Endodermal cell (in vitro differentiated cells): ENCODE measurements at regions not wholly inside any gene's neighbourhood (a gene's known extent, or its start where the extent isn't known, plus 50 kb on each side); places are given as distances from the start of the nearest gene placed in this dataset.

ENCODE experiments used
- DNase-seq: peaks from one replicate; pipeline ENCODE4 v3.0.0-alpha.2; 2017
- H3K27ac ChIP-seq: 2 replicates; pipeline ENCODE4 v1.5.1; 2013; ENCODE audit warnings: mild to moderate bottlenecking, low read depth, low read length, moderate library complexity
- H3K27me3 ChIP-seq: 2 replicates; pipeline ENCODE4 v1.6.1; 2013; ENCODE audit warnings: mild to moderate bottlenecking, low read length, moderate library complexity; ENCODE audit not compliant: insufficient read depth, control insufficient read depth, poor library complexity, severe bottlenecking
- H3K36me3 ChIP-seq: 2 replicates; pipeline ENCODE4 v1.7.0; 2013; ENCODE audit warnings: mild to moderate bottlenecking, low read length, moderate library complexity; ENCODE audit not compliant: control insufficient read depth, insufficient read depth
- H3K4me1 ChIP-seq: one replicate; pipeline ENCODE4 v1.7.0; 2013; ENCODE audit warnings: low read length; ENCODE audit not compliant: control insufficient read depth, insufficient read depth
- H3K4me3 ChIP-seq: 2 replicates; pipeline ENCODE4 v1.5.1; 2013; ENCODE audit warnings: mild to moderate bottlenecking, low read length, moderate library complexity
- H3K9ac ChIP-seq: 2 replicates; pipeline ENCODE4 v1.6.1; 2013; ENCODE audit warnings: mild to moderate bottlenecking, low read length, moderate library complexity; ENCODE audit not compliant: poor library complexity, severe bottlenecking; ENCODE audit errors: extremely low read depth
- H3K9me3 ChIP-seq: 2 replicates; pipeline ENCODE4 v1.6.1; 2013; ENCODE audit warnings: mild to moderate bottlenecking, low read length, moderate library complexity; ENCODE audit not compliant: control insufficient read depth
- H3K27ac Mint-ChIP-seq: 2 replicates; pipeline ENCODE4 v1.8.0; 2020; ENCODE audit warnings: mixed read lengths
- H3K27me3 Mint-ChIP-seq: 2 replicates; pipeline ENCODE4 v1.8.0; 2021; ENCODE audit warnings: mild to moderate bottlenecking, mixed read lengths; ENCODE audit not compliant: insufficient read depth
- H3K36me3 Mint-ChIP-seq: 2 replicates; pipeline ENCODE4 v1.8.0; 2020; ENCODE audit warnings: low read depth, mixed read lengths
- H3K4me1 Mint-ChIP-seq: 2 replicates; pipeline ENCODE4 v1.8.0; 2020; ENCODE audit warnings: mixed read lengths
- H3K4me3 Mint-ChIP-seq: 2 replicates; pipeline ENCODE4 v1.8.0; 2020; ENCODE audit warnings: mild to moderate bottlenecking, moderate library complexity, mixed read lengths
- H3K9me3 Mint-ChIP-seq: 2 replicates; pipeline ENCODE4 v1.8.0; 2020; ENCODE audit warnings: mild to moderate bottlenecking, mixed read lengths
- WGBS, 2 experiments: methylation state at CpG; one replicate each; pipeline versions ENCODE4 v1.1.5 to v1.1.7; 2013; ENCODE audit warnings: missing lambda C conversion rate in 2 of 2, mixed read lengths in 1 of 2; ENCODE audit not compliant: insufficient coverage in 1 of 2, insufficient read length in 1 of 2; 5-methylcytosine and 5-hydroxymethylcytosine counted together
- TF ChIP-seq, protein P1 (sequence below): fragments of 200-600 bp; sonication (generic); conservative IDR thresholded peaks from 2 replicates; pipeline ENCODE4 v1.5.0; 2021; ENCODE audit warnings: antibody characterized with exemption, mild to moderate bottlenecking

DNA sequence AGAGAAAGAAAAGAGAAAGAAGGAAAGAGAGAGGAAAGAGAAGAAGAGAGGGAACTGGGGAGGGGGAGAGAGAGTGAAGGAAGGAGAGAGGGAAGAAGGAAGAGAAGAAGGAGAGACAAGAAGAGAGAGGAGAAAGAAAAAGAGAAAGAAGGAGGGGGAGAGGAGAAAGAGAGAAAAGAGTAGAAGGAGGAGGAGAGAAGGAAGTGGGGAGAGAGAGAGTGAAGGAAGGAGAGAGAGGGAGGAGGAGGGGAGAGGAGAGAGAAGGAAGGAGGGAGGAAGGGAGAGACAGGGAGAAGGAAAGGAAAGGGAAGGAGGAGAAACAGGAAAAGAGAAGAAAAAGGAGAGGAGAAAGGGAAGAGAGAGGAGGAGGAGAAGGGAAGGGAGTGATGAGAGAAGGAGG is 208.5 kb downstream of the MAF start:
- no peaks in the 10 kb centered on the region for H3K27me3 ChIP-seq
- no peak overlapping the region for H3K4me3 ChIP-seq
- peaks cover 27% of the 10 kb centered on the region for H3K4me1 Mint-ChIP-seq
- no peaks in the 10 kb centered on the region for H3K27me3 Mint-ChIP-seq
- H3K9ac ChIP-seq: no peak overlapping the region
- no peak for DNase-seq
- no peaks in the 10 kb centered on the region for H3K9me3 ChIP-seq
- no peak overlapping the region for H3K27ac ChIP-seq
- H3K36me3 Mint-ChIP-seq: no peaks in the 10 kb centered on the region
- TF ChIP-seq, protein P1, sequence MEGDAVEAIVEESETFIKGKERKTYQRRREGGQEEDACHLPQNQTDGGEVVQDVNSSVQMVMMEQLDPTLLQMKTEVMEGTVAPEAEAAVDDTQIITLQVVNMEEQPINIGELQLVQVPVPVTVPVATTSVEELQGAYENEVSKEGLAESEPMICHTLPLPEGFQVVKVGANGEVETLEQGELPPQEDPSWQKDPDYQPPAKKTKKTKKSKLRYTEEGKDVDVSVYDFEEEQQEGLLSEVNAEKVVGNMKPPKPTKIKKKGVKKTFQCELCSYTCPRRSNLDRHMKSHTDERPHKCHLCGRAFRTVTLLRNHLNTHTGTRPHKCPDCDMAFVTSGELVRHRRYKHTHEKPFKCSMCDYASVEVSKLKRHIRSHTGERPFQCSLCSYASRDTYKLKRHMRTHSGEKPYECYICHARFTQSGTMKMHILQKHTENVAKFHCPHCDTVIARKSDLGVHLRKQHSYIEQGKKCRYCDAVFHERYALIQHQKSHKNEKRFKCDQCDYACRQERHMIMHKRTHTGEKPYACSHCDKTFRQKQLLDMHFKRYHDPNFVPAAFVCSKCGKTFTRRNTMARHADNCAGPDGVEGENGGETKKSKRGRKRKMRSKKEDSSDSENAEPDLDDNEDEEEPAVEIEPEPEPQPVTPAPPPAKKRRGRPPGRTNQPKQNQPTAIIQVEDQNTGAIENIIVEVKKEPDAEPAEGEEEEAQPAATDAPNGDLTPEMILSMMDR: no peak
- no peak overlapping the region for H3K27ac Mint-ChIP-seq
- no peak overlapping the region for H3K4me3 Mint-ChIP-seq
- H3K4me1 ChIP-seq: peaks cover 3% of the 10 kb centered on the region
- no peaks in the 10 kb centered on the region for H3K9me3 Mint-ChIP-seq
- H3K36me3 ChIP-seq: no peaks in the 10 kb centered on the region

DNA sequence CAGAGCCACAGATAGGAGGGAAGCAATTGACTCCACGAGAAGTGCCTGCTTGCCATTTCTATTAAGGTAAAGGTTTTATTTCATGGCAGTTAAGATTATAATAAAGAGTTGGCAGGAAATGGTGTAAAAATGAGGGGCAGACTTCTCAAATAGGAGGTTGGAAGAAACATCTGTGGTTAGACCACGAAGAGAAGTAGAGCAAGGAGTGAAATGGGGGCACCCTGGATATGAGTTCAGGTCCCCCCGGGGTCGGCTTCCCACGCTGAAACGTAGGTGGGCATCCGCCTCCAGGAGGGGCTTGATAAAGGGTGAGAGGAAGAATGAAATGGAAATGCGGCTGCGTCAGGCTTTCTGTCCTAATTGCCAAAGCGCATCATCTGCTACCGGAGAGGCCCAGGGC is 209.1 kb downstream of the MAF start:
- Mint-ChIP-seq H3K4me1 (peaks cover 27% of the 10 kb centered on the region), H3K27me3 (no peaks in the 10 kb centered on the region), H3K36me3 (no peaks in the 10 kb centered on the region), H3K9me3 (peaks cover under 1% of the 10 kb centered on the region), H3K27ac (no peak overlapping the region), H3K4me3 (no peak overlapping the region)
- H3K27me3 ChIP-seq: no peaks in the 10 kb centered on the region
- TF ChIP-seq, protein P1: no peak
- H3K4me3 ChIP-seq: no peak overlapping the region
- DNase-seq: no peak
- H3K4me1 ChIP-seq: peaks cover 3% of the 10 kb centered on the region
- no peaks in the 10 kb centered on the region for H3K9me3 ChIP-seq
- 89 to 100% methylated on average over 1 to 11 of the region's 11 CpGs for WGBS, 2 experiments
- no peak overlapping the region for H3K27ac ChIP-seq
- no peaks in the 10 kb centered on the region for H3K36me3 ChIP-seq
- H3K9ac ChIP-seq: no peak overlapping the region

DNA sequence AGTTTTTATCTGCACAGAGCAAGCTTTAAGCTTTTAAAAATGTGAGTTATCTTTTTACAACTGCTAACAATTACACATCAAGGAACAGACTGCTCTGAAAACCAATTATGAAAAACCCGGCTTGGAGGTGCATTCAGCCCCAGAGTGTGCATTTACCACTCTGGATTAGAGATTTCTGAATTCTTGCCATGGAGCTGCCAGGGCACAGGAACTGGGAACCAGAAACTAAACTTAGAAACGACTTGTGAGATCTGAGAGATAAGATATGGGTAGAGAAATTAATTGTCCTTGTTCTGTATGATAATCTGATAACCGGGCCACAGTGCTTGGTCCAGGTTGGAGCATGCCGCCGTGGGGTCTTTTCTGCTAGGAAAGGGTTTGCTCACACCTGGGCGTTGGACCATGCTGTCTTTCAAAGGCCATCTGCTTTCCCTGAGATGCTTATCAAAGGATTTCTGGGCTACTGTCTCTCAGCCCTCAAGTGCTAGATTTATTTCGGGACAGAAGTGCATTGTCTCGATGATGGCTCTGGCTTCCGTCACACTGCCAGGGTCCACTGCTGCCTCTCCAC is 210.0 kb downstream of the MAF start:
- H3K27me3 ChIP-seq: no peaks in the 10 kb centered on the region
- Mint-ChIP-seq H3K27ac (no peak overlapping the region), H3K9me3 (peaks cover 7% of the 10 kb centered on the region), H3K36me3 (no peaks in the 10 kb centered on the region), H3K4me1 (peaks cover 24% of the 10 kb centered on the region), H3K4me3 (no peak overlapping the region), H3K27me3 (no peaks in the 10 kb centered on the region)
- no peak overlapping the region for H3K4me3 ChIP-seq
- H3K27ac ChIP-seq: no peak overlapping the region
- H3K36me3 ChIP-seq: no peaks in the 10 kb centered on the region
- no peak overlapping the region for H3K9ac ChIP-seq
- no peaks in the 10 kb centered on the region for H3K9me3 ChIP-seq
- H3K4me1 ChIP-seq: peaks cover 3% of the 10 kb centered on the region
- TF ChIP-seq, protein P1: no peak
- WGBS, 2 experiments: 89 to 92% methylated on average over 7 to 9 of the region's 9 CpGs
- peak; percentile 30 for DNase-seq
